IMR-90 (cell line): ENCODE measurements at regions not wholly inside any gene's neighbourhood (a gene's known extent, or its start where the extent isn't known, plus 50 kb on each side); places are given as distances from the start of the nearest gene placed in this dataset.

Source experiments
- ATAC-seq: fragments of 200-7000 bp; cut with Tn5 transposase; 2 replicates; pipeline ENCODE4 v1.9.1; 2020; ENCODE audit warnings: low read depth, mild to moderate bottlenecking, moderate library complexity
- BruUV-seq: library from RNA; stranded (reverse); fragments of 400-500 nt; replicated peaks from 2 replicates; lab custom pipeline; 2021; lab: Mats Ljungman, UMichigan
- CTCF ChIA-PET: fragments of 300-600 bp; formaldehyde crosslinking; extraction: SDS; loops from one replicate; lab custom pipeline; 2021; ENCODE audit warnings: antibody characterized with exemption; lab: Yijun Ruan, JAX
- POLR2A ChIA-PET: fragments of 300-600 bp; sonication (Branson Sonifier 250); formaldehyde crosslinking; loops from one replicate; lab custom pipeline; 2022; ENCODE audit warnings: antibody characterized with exemption; ENCODE audit not compliant: unreplicated experiment; lab: Charles Lee
- DNase-seq: peaks from one replicate; pipeline ENCODE4 v3.0.0; 2013
- H2AFZ ChIP-seq: replicated peaks from 2 replicates; pipeline ENCODE3; 2013; ENCODE audit warnings: low read length, mild to moderate bottlenecking; ENCODE audit not compliant: poor library complexity
- H2AK5ac ChIP-seq: 2 replicates; pipeline ENCODE4 v1.6.1; 2013; ENCODE audit warnings: low read depth, low read length, inconsistent platforms
- H2AK9ac ChIP-seq: replicated peaks from 2 replicates; pipeline ENCODE3; 2013; ENCODE audit warnings: mild to moderate bottlenecking, low read depth, low read length, moderate library complexity; ENCODE audit not compliant: poor library complexity
- H2BK120ac ChIP-seq: 2 replicates; pipeline ENCODE4 v1.6.1; 2013; ENCODE audit warnings: low read depth, low read length, inconsistent platforms
- H2BK15ac ChIP-seq: 3 replicates; pipeline ENCODE4 v1.6.1; 2013; ENCODE audit warnings: low read depth, low read length, inconsistent platforms
- H2BK20ac ChIP-seq: 2 replicates; pipeline ENCODE4 v1.6.1; 2013; ENCODE audit warnings: low read depth, mild to moderate bottlenecking, inconsistent platforms, low read length, moderate library complexity
- H2BK5ac ChIP-seq: 2 replicates; pipeline ENCODE4 v1.6.1; 2013; ENCODE audit warnings: mild to moderate bottlenecking, low read depth, low read length, inconsistent platforms; ENCODE audit not compliant: poor library complexity, severe bottlenecking
- H3K14ac ChIP-seq: replicated peaks from 2 replicates; pipeline ENCODE4 v1.6.1; 2013; ENCODE audit warnings: low read depth, low read length, inconsistent platforms
- H3K18ac ChIP-seq: 2 replicates; pipeline ENCODE4 v1.6.1; 2013; ENCODE audit warnings: low read depth, low read length, control low read depth
- H3K23ac ChIP-seq: 2 replicates; pipeline ENCODE4 v1.6.1; 2013; ENCODE audit warnings: low read depth, low read length, inconsistent platforms
- H3K27ac ChIP-seq: 2 replicates; pipeline ENCODE4 v1.5.1; 2013; ENCODE audit warnings: mild to moderate bottlenecking, control low read depth, low read length; ENCODE audit not compliant: insufficient read depth
- H3K27me3 ChIP-seq: 2 replicates; pipeline ENCODE4 v1.6.1; 2013; ENCODE audit warnings: low read length; ENCODE audit not compliant: control insufficient read depth, insufficient read depth
- H3K36me3 ChIP-seq: 2 replicates; pipeline ENCODE4 v1.6.1; 2013; ENCODE audit warnings: low read length, mixed read lengths; ENCODE audit not compliant: control insufficient read depth, insufficient read depth
- H3K4ac ChIP-seq: 2 replicates; pipeline ENCODE4 v1.6.1; 2013; ENCODE audit warnings: low read depth, low read length, inconsistent platforms
- H3K4me1 ChIP-seq: 2 replicates; pipeline ENCODE4 v1.6.1; 2013; ENCODE audit warnings: low read length, mixed read lengths; ENCODE audit not compliant: control insufficient read depth, insufficient read depth
- H3K4me2 ChIP-seq: 2 replicates; pipeline ENCODE4 v1.6.1; 2013; ENCODE audit warnings: low read depth, mild to moderate bottlenecking, control low read depth, low read length, moderate library complexity
- H3K4me3 ChIP-seq: 2 replicates; pipeline ENCODE4 v1.5.1; 2013; ENCODE audit warnings: low read depth, mild to moderate bottlenecking, control low read depth, low read length, moderate library complexity; ENCODE audit not compliant: insufficient read depth
- H3K56ac ChIP-seq: 2 replicates; pipeline ENCODE4 v1.6.1; 2013; ENCODE audit warnings: low read length, inconsistent platforms; ENCODE audit not compliant: insufficient read depth; ENCODE audit errors: extremely low read depth
- H3K79me1 ChIP-seq, 2 experiments: 2 replicates each; pipeline ENCODE4 v1.6.1; 2013; ENCODE audit warnings: low read length in 2 of 2, inconsistent platforms in 1 of 2, low read depth in 1 of 2
- H3K9ac ChIP-seq: 2 replicates; pipeline ENCODE4 v1.6.1; 2013; ENCODE audit warnings: low read depth, low read length, control low read depth
- H3K9me1 ChIP-seq: 2 replicates; pipeline ENCODE4 v1.6.1; 2013; ENCODE audit warnings: low read length, inconsistent platforms; ENCODE audit not compliant: insufficient read depth
- H3K9me3 ChIP-seq: 2 replicates; pipeline ENCODE4 v1.6.1; 2013; ENCODE audit warnings: low read length; ENCODE audit not compliant: control insufficient read depth, insufficient read depth
- H4K20me1 ChIP-seq: 2 replicates; pipeline ENCODE4 v1.6.1; 2013; ENCODE audit warnings: low read length, inconsistent platforms; ENCODE audit not compliant: insufficient read depth
- H4K5ac ChIP-seq: 2 replicates; pipeline ENCODE4 v1.6.1; 2013; ENCODE audit warnings: mild to moderate bottlenecking, low read depth, low read length, control low read depth
- H4K8ac ChIP-seq, 2 experiments: 2 replicates each; pipeline ENCODE4 v1.6.1; 2013; ENCODE audit warnings: low read depth in 2 of 2, low read length in 2 of 2, control low read depth in 1 of 2, inconsistent platforms in 1 of 2
- H4K91ac ChIP-seq: 2 replicates; pipeline ENCODE4 v1.6.1; 2013; ENCODE audit warnings: low read depth, low read length, inconsistent platforms; ENCODE audit not compliant: insufficient read depth
- BHLHE40 ChIP-seq: fragments of 150-350 bp; IDR thresholded peaks from 2 replicates; pipeline ENCODE4 v1.6.1; 2016; ENCODE audit warnings: mild to moderate bottlenecking, low read depth, low read length
- MAFK ChIP-seq: IDR thresholded peaks from 2 replicates; pipeline ENCODE4 v1.6.1; 2012; ENCODE audit warnings: low read depth, low read length, improper control_type of control experiment
- POLR2A ChIP-seq: IDR thresholded peaks from 2 replicates; pipeline ENCODE4 v1.6.1; 2012; ENCODE audit warnings: mild to moderate bottlenecking, low read depth, low read length
- WGBS, 2 experiments: methylation state at CpG; one replicate each; pipeline versions ENCODE4 v1.1.5 to v1.1.7; 2013; ENCODE audit warnings: missing lambda C conversion rate in 2 of 2; ENCODE audit not compliant: insufficient read length in 1 of 2; ENCODE audit errors: extremely low coverage in 2 of 2; 5-methylcytosine and 5-hydroxymethylcytosine counted together
- dilution Hi-C: fragments of 300-500 bp; cut with HindIII; formaldehyde crosslinking; loops from one replicate; pipeline ENCODE4 v1.14.3; 2018; ENCODE audit warnings: low sequenced_read_pairs; ENCODE audit not compliant: unreplicated experiment
- in situ Hi-C: fragments of 300-500 bp; cut with MboI; formaldehyde crosslinking; loops from 3 replicates; pipeline ENCODE4 v1.14.3; 2019; ENCODE audit warnings: low sequenced_read_pairs, inconsistent platforms, mixed read lengths
- intact Hi-C: fragments of 100-400 bp; cut with micrococcal nuclease; formaldehyde crosslinking; loops from 2 replicates; pipeline ENCODE4 v1.10.0; 2022
- TF ChIP-seq, protein P1 (sequence below): conservative IDR thresholded peaks from 2 replicates; pipeline ENCODE4 v1.5.1; 2012; ENCODE audit warnings: mild to moderate bottlenecking, low read depth, low read length, improper control_type of control experiment

DNA sequence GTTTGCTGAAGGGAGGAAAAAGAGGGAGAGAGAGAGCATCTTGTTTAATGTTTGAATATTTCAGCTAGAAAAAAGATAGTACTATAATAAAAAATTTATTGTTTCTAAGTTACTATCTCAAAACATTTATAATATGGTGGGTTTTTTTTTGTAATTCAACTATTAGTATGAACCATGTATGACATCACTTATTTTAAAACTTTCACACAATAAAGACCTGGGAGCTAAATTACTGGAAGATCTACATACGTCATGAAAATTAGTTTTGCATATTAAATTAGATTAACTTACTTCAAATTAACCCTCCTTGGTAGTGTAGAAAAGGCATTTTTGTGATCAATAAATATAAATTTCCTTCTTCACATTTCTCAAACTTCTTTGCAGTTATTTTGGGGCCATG, 432.0 kb upstream of the SLIT2 start:
- Histone ChIP-seq H3K14ac (no peak overlapping the region), H4K91ac (no peak overlapping the region), H2AK5ac (no peak overlapping the region), H3K27me3 (peaks cover 4% of the 10 kb centered on the region; the same call in 1 of the 2 replicates), H3K4me2 (no peak overlapping the region), H4K5ac (no peak overlapping the region), H2AK9ac (no peak overlapping the region), H4K20me1 (no peaks in the 10 kb centered on the region), H3K18ac (no peak overlapping the region), H3K4me1 (no peaks in the 10 kb centered on the region), H3K9me1 (no peaks in the 10 kb centered on the region), H3K4ac (no peak overlapping the region), H2AFZ (no peak overlapping the region), H3K9me3 (no peaks in the 10 kb centered on the region), H2BK5ac (no peak overlapping the region), H2BK15ac (no peak overlapping the region), H3K9ac (no peak overlapping the region), H3K4me3 (no peak overlapping the region), H3K56ac (no peak overlapping the region), H3K79me1 (no peaks in the 10 kb centered on the region), H3K27ac (no peak overlapping the region), H3K36me3 (no peaks in the 10 kb centered on the region), H2BK20ac (no peak overlapping the region), H4K8ac (no peak overlapping the region), H2BK120ac (no peak overlapping the region), H3K23ac (no peak overlapping the region)
- intact Hi-C loops (no loop called here), dilution Hi-C loops (no loop called here), in situ Hi-C loops (no loop called here)
- no TSS peak for BruUV-seq
- TF ChIP-seq POLR2A (no peak), BHLHE40 (no peak), MAFK (no peak)
- TF ChIP-seq, protein P1, sequence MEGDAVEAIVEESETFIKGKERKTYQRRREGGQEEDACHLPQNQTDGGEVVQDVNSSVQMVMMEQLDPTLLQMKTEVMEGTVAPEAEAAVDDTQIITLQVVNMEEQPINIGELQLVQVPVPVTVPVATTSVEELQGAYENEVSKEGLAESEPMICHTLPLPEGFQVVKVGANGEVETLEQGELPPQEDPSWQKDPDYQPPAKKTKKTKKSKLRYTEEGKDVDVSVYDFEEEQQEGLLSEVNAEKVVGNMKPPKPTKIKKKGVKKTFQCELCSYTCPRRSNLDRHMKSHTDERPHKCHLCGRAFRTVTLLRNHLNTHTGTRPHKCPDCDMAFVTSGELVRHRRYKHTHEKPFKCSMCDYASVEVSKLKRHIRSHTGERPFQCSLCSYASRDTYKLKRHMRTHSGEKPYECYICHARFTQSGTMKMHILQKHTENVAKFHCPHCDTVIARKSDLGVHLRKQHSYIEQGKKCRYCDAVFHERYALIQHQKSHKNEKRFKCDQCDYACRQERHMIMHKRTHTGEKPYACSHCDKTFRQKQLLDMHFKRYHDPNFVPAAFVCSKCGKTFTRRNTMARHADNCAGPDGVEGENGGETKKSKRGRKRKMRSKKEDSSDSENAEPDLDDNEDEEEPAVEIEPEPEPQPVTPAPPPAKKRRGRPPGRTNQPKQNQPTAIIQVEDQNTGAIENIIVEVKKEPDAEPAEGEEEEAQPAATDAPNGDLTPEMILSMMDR: no peak
- ATAC-seq (no peak), DNase-seq (no peak)
- ChIA-PET CTCF (interaction anchor here (0.7 to 1.0 kb wide), 2 partner anchors 8 to 31 kb away, joined by 3 read pairs; no protein-coding TSS in a partner anchor), POLR2A (no interaction called here)
- WGBS, 2 experiments: no CpG with 5 or more reads among the region's 1 CpG
